NCI-H1436 treated with DMSO at 0.1 percent for 48 hours (cell line): ENCODE measurements at regions not wholly inside any gene's neighbourhood (a gene's known extent, or its start where the extent isn't known, plus 50 kb on each side); places are given as distances from the start of the nearest gene placed in this dataset.
"Not testable (repeated sequence)": the region's sequence is repeated elsewhere in the genome, so short reads cannot be mapped to it uniquely, and the experiment has no call there.

Experiments used
- DNase-seq: peaks from one replicate; lab custom pipeline; 2025; lab: John Stamatoyannopoulos, UW

- DNase-seq = no peak
These were observed 205.2 kb upstream of the CFAP20DC start for GRCh38 chr3:59254976-59255375.

GRCh38 chr3:59254433-59254832 lies 204.6 kb upstream of the CFAP20DC start:
- DNase-seq = no peak

GRCh38 chr3:59253523-59253922 lies 203.7 kb upstream of the CFAP20DC start:
- no peak for DNase-seq

- DNase-seq = no peak
These were observed 202.0 kb upstream of the CFAP20DC start for GRCh38 chr3:59251869-59252268.

GRCh38 chr3:59250600-59250999 lies 200.8 kb upstream of the CFAP20DC start:
- no peak for DNase-seq

GRCh38 chr3:59249698-59250361 lies 200.0 kb upstream of the CFAP20DC start:
- no peak for DNase-seq

- DNase-seq = no peak
These were observed 199.2 kb upstream of the CFAP20DC start for GRCh38 chr3:59249004-59249403.

GRCh38 chr3:59247402-59247841 lies 197.6 kb upstream of the CFAP20DC start:
- no peak for DNase-seq

GRCh38 chr3:59246719-59247401 lies 197.0 kb upstream of the CFAP20DC start:
- DNase-seq = no peak

- no peak for DNase-seq
These were observed 196.2 kb upstream of the CFAP20DC start for GRCh38 chr3:59245859-59246501.

- no peak for DNase-seq
These were observed 195.6 kb upstream of the CFAP20DC start for GRCh38 chr3:59245300-59245858.

GRCh38 chr3:59244343-59244742 lies 194.5 kb upstream of the CFAP20DC start:
- no peak for DNase-seq

GRCh38 chr3:59243476-59243875 lies 193.7 kb upstream of the CFAP20DC start:
- no peak for DNase-seq

GRCh38 chr3:59240666-59241255 lies 190.9 kb upstream of the CFAP20DC start:
- DNase-seq = no peak

GRCh38 chr3:59237121-59237520 lies 187.3 kb upstream of the CFAP20DC start:
- no peak for DNase-seq

- DNase-seq = no peak
These were observed 185.8 kb upstream of the CFAP20DC start for GRCh38 chr3:59235634-59236012.

- no peak for DNase-seq
These were observed 185.2 kb upstream of the CFAP20DC start for GRCh38 chr3:59234884-59235633.

GRCh38 chr3:59230379-59230778 lies 180.6 kb upstream of the CFAP20DC start:
- not testable (repeated sequence) for DNase-seq

- no peak for DNase-seq
These were observed 164.0 kb upstream of the CFAP20DC start for GRCh38 chr3:59213860-59214259.

GRCh38 chr3:59212128-59212779 lies 162.4 kb upstream of the CFAP20DC start:
- peak; percentile 18 for DNase-seq

GRCh38 chr3:59210260-59210659 lies 160.4 kb upstream of the CFAP20DC start:
- no peak for DNase-seq
